Activated CD4-positive, CD25-positive, alpha-beta regulatory T cell treated with anti-CD3 and anti-CD28 coated beads, Interleukin-2, amount 50 U/mL, for 72 hours (primary cell): ENCODE measurements at regions not wholly inside any gene's neighbourhood (a gene's known extent, or its start where the extent isn't known, plus 50 kb on each side); places are given as distances from the start of the nearest gene placed in this dataset.
"Not testable (repeated sequence)": the region's sequence is repeated elsewhere in the genome, so short reads cannot be mapped to it uniquely, and the experiment has no call there.

Experiments
- DNase-seq: peaks from one replicate; pipeline ENCODE4 v3.0.0; 2021

GRCh38 chr9:71587576-71588362, 180.5 kb downstream of the CEMIP2 start:
- no peak for DNase-seq

DNA sequence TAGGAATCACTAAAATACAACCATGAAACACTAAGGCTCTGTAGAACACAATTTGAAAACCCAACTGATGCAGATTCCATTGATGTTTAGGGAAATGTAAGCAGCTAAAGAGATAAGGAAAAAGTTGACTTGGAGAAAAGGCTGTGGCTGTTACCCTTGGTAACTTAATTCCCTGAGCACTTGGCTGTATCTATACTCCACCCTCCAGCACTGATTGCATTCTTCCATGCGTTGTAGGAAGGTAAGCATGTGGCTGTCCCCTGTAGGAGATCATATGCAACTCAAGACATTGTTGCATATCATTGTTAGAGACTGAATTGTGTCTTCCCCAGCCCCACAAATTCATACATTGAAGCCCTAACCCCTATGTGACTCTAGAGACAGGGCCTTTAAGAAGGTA, 184.5 kb downstream of the CEMIP2 start:
- no peak for DNase-seq

GRCh38 chr9:71582347-71582746, 186.0 kb downstream of the CEMIP2 start:
- DNase-seq, result no peak

GRCh38 chr9:71581101-71581500, 187.2 kb downstream of the CEMIP2 start:
- no peak for DNase-seq

DNA sequence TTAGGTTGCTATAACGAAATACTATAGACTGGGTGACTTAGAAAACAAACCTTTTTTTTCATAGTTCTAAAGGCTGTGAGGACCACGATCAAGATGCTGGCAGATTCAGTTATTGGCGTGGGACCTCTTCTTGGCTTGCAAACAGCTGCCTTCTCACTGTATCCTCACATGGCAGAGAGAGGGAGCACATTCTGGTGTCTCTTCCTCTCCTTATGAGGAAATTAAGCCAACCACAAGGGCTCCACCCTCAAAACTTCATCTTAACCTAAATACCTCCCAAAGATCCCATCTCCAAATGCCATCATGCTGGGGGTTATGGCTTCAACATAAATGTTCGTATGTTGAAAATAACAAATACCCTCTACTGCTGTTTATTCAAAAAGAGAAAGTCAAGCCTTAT, 197.1 kb downstream of the CEMIP2 start:
- DNase-seq, result no peak

DNA sequence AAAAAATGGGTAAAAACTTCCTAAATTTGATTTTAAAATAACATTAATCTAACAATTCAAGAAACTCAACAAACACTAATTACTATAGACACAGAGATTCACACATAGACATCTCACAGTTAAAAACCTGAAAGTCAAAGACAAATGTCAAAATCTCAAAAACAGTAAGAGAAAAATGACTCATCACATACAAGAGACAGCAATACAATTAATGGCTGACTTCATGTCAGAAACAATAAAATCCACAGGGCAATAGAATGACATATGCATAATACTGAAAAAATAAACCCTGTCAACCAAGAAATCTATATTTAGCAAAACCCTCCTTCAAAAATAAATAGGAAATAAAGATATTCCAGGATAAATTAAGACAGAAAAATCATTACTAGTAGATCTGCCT, 200.4 kb downstream of the CEMIP2 start:
- no peak for DNase-seq

GRCh38 chr9:71562140-71562539, 206.2 kb downstream of the CEMIP2 start:
- DNase-seq, result no peak

GRCh38 chr9:71557310-71557709, 211.0 kb downstream of the CEMIP2 start:
- no peak for DNase-seq

DNA sequence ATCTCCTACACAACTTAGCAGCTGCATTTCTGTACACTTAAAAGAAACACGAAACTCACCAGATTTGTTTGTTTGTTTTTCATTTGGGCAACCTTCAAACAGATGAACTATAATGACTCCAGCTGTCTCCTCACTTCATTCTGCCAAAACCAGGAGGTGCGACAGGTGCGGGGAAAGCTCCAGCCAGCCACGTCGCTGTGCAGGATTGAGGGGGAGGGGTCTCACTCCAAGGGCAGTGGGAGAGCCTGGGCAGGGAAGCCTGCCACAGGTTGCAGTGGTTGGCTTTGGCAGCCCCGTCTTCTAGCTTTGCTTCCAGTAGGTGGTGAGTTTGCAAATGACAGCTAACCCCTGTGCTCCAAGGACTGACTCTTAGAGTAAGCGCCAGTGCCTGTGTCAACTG, 215.8 kb downstream of the CEMIP2 start:
- no peak for DNase-seq

GRCh38 chr9:71549023-71549422, 219.3 kb downstream of the CEMIP2 start:
- DNase-seq, result no peak

GRCh38 chr9:71544464-71544863, 223.8 kb downstream of the CEMIP2 start:
- DNase-seq, result no peak

DNA sequence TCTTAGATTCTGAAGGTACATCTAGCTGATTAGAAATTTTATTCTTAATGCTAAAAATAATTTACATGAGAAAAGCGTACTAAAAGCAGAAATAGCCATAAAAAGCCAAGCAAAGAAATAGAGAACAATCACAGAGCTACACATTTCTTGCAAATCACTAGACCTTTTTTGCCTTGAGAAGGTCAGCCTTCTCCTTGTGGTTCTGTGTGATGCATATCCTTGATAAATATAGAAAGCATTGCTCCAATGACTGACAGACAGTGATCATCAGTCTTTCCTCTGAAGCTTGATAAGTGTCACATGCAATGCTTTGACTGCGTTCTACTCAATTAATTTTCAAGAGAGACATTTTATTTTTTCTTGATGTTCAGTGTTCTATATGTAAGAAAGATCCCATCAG, 226.9 kb downstream of the CEMIP2 start:
- DNase-seq, result no peak

GRCh38 chr9:71524996-71525580, 243.2 kb downstream of the CEMIP2 start:
- no peak for DNase-seq

DNA sequence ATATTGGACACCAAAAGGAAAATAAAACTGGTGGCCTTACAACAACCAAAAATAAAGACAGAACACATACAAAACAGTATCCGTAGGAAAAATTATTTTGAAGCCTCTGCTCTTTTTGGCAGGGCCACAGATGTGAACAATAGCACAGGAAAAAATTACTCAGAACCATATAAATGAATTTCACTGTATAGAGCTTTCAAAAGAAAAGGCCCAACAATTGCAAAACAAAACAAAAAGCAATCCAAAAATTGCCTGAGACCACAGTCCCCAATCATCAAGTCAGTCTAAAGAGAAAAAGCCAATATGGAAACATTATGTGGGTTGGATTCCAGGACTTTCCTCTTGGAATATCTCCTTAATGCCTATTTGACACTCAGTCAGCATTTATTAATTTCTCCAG, 243.8 kb downstream of the CEMIP2 start:
- DNase-seq, result no peak

DNA sequence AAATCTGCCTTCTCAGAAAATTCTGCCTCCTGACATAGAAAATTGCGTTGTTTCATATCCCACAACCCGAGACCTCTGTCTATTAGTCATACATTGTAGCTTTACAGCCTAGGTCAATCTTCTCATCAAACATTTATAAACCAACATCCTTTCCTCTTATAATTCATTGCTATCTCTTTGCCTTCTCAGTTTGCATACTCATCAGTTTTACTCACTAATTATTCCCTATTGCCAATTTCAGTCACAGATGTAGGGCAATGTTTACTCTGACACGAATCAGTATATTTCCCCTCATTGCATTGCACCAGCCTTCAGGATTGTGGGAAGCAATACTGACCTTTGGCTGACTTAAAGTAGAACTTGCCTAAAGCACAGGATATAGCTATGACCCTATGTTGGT, 247.2 kb downstream of the CEMIP2 start:
- no peak for DNase-seq

- no peak for DNase-seq
Measured at GRCh38 chr9:71519098-71519696, 249.1 kb downstream of the CEMIP2 start.

GRCh38 chr9:71518045-71518827, 250.1 kb downstream of the CEMIP2 start:
- no peak for DNase-seq

- no peak for DNase-seq
Measured at GRCh38 chr9:71515626-71516025, 252.7 kb downstream of the CEMIP2 start.

DNA sequence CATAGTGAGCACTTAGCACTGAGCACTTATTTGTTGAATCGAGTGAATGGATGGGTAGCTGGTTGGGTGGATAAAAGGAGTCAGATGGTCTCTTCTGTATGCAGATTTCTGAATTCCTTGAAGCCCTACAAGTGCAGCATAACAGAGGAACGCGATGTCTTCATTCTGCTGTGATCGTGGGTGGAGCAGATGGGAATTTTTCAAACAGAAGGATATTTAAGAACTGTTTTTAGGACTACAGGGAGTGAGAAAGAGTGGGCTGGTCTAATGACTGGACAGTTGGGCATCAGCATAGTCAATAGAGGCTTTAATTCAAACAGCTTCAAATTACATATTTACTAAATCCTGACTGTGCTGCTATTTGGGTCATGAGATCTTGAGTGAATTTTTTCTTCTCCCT, 253.2 kb downstream of the CEMIP2 start:
- no peak for DNase-seq

GRCh38 chr9:71514344-71514975, 253.9 kb downstream of the CEMIP2 start:
- no peak for DNase-seq

- DNase-seq, result no peak
Measured at GRCh38 chr9:71509054-71509453, 259.3 kb downstream of the CEMIP2 start.

DNA sequence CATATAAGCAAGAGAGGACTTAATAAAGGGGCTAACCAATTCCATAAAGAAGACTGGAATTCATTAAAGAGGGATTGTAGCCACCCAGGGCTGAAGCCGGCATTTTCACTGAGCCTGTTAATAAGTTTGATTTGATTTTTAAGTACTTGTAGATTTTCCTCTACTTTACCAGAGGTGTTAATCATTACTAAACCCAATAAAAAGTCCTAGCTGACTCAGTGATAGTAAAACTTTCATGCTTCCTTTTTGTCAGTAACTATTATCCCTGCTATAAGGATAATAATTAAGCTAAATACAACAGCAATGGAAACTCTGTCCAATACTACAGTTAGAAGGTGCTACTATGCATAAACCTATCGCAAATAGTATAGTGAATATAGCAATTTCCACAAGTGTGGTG, 260.2 kb downstream of the CEMIP2 start:
- not testable (repeated sequence) for DNase-seq

- no peak for DNase-seq
Measured at GRCh38 chr9:71506821-71507220, 261.5 kb downstream of the CEMIP2 start.
